ENCODE measurements at regions not wholly inside any gene's neighbourhood (a gene's known extent, or its start where the extent isn't known, plus 50 kb on each side); places are given as distances from the start of the nearest gene placed in this dataset.

GRCh38 chr16:51443934-51444333 is 292.9 kb upstream of the SALL1 start:
- FAIRE-seq (no peak), DNase-seq (ENCODE audit: insufficient read length, low spot score) (no peak)
- no peak for TF ChIP-seq CTCF (IDR thresholded peaks at IDR 0.05; ENCODE audit: insufficient read depth, missing control alignments)

GRCh38 chr16:51442141-51442870 is 291.2 kb upstream of the SALL1 start:
- DNase-seq (ENCODE audit: insufficient read length, low spot score) (no peak), FAIRE-seq (no peak)
- no peak for TF ChIP-seq CTCF (IDR thresholded peaks at IDR 0.05; ENCODE audit: insufficient read depth, missing control alignments)

GRCh38 chr16:51440131-51440889 is 289.2 kb upstream of the SALL1 start:
- no peak for DNase-seq (ENCODE audit: insufficient read length, low spot score)
- no peak for FAIRE-seq
- TF ChIP-seq CTCF (IDR thresholded peaks at IDR 0.05; ENCODE audit: insufficient read depth, missing control alignments): no peak

- FAIRE-seq (no peak), DNase-seq (ENCODE audit: insufficient read length, low spot score) (no peak)
- no peak for TF ChIP-seq CTCF (IDR thresholded peaks at IDR 0.05; ENCODE audit: insufficient read depth, missing control alignments)
Measured at GRCh38 chr16:51439271-51439670, 288.2 kb upstream of the SALL1 start.

GRCh38 chr16:51436742-51437141 is 285.7 kb upstream of the SALL1 start:
- no peak for FAIRE-seq
- DNase-seq (ENCODE audit: insufficient read length, low spot score): no peak
- no peak for TF ChIP-seq CTCF (IDR thresholded peaks at IDR 0.05; ENCODE audit: insufficient read depth, missing control alignments)

GRCh38 chr16:51434567-51435198 is 283.6 kb upstream of the SALL1 start:
- FAIRE-seq (no peak), DNase-seq (ENCODE audit: insufficient read length, low spot score) (no peak)
- TF ChIP-seq CTCF (IDR thresholded peaks at IDR 0.05; ENCODE audit: insufficient read depth, missing control alignments): no peak
